ENCODE measurements at regions not wholly inside any gene's neighbourhood (a gene's known extent, or its start where the extent isn't known, plus 50 kb on each side); places are given as distances from the start of the nearest gene placed in this dataset.
"Not testable (repeated sequence)": the region's sequence is repeated elsewhere in the genome, so short reads cannot be mapped to it uniquely, and the experiment has no call there.

GRCh38 chr12:8390001-8390777, 65.6 kb upstream of the CLEC6A start:
- DNase-seq (ENCODE audit: low read depth in 3 of 3) = peak; percentile 45 to 69 (median 49)

GRCh38 chr12:8396225-8397071, 59.3 kb upstream of the CLEC6A start:
- peak; percentile 33 to 59 (median 45) for DNase-seq (ENCODE audit: low read depth in 3 of 3)

GRCh38 chr12:8397378-8397777, 58.4 kb upstream of the CLEC6A start:
- DNase-seq (ENCODE audit: low read depth in 3 of 3) = not testable (repeated sequence)

- DNase-seq (ENCODE audit: low read depth in 3 of 3) = not testable (repeated sequence)
Observed at GRCh38 chr12:8399496-8400034, 56.2 kb upstream of the CLEC6A start.

- DNase-seq (ENCODE audit: low read depth in 3 of 3) = not testable (repeated sequence)
Observed at GRCh38 chr12:8403834-8404233, 51.9 kb upstream of the CLEC6A start.

GRCh38 chr12:8404341-8404740, 51.4 kb upstream of the CLEC6A start:
- DNase-seq (ENCODE audit: low read depth in 3 of 3) = not testable (repeated sequence)
